T-helper 2 cell treated with Interferon-gamma antibody and Interleukin-4, amounts not matched to agents 100 ng/mL and 5 ng/mL, for 36 hours (primary cell): ENCODE measurements at regions not wholly inside any gene's neighbourhood (a gene's known extent, or its start where the extent isn't known, plus 50 kb on each side); places are given as distances from the start of the nearest gene placed in this dataset.
"Not testable (repeated sequence)": the region's sequence is repeated elsewhere in the genome, so short reads cannot be mapped to it uniquely, and the experiment has no call there.

Source experiments
- intact Hi-C: fragments of 100-400 bp; cut with micrococcal nuclease; formaldehyde crosslinking; loops from one replicate; pipeline ENCODE4 v1.15.1; 2023

GRCh38 chr17:27090450-27091042 lies 203.4 kb upstream of the WSB1 start:
- intact Hi-C loops = not testable (repeated sequence)

- intact Hi-C loops = no loop called here
Observed at GRCh38 chr17:27091043-27091497, 202.8 kb upstream of the WSB1 start.

GRCh38 chr17:27094179-27094578 lies 199.7 kb upstream of the WSB1 start:
- intact Hi-C loops = not testable (repeated sequence)

GRCh38 chr17:27095821-27096220 lies 198.1 kb upstream of the WSB1 start:
- intact Hi-C loops = not testable (repeated sequence)

- intact Hi-C loops = not testable (repeated sequence)
Observed at GRCh38 chr17:27099266-27099665, 194.6 kb upstream of the WSB1 start.

- intact Hi-C loops = not testable (repeated sequence)
Observed at GRCh38 chr17:27104605-27105221, 189.2 kb upstream of the WSB1 start.

GRCh38 chr17:27105636-27106035 lies 188.3 kb upstream of the WSB1 start:
- intact Hi-C loops = no loop called here

- intact Hi-C loops = no loop called here
Observed at GRCh38 chr17:27106347-27106981, 187.4 kb upstream of the WSB1 start.

GRCh38 chr17:27106982-27107360 lies 186.9 kb upstream of the WSB1 start:
- intact Hi-C loops = no loop called here

- intact Hi-C loops = not testable (repeated sequence)
Observed at GRCh38 chr17:27107386-27108328, 186.3 kb upstream of the WSB1 start.

- intact Hi-C loops = no loop called here
Observed at GRCh38 chr17:27109346-27109745, 184.6 kb upstream of the WSB1 start.

GRCh38 chr17:27153005-27153404 lies 140.9 kb upstream of the WSB1 start:
- intact Hi-C loops = no loop called here

GRCh38 chr17:27155866-27156265 lies 138.0 kb upstream of the WSB1 start:
- intact Hi-C loops = no loop called here

GRCh38 chr17:27157297-27157696 lies 136.6 kb upstream of the WSB1 start:
- intact Hi-C loops = no loop called here

- intact Hi-C loops = no loop called here
Observed at GRCh38 chr17:27157898-27158297, 136.0 kb upstream of the WSB1 start.

- intact Hi-C loops = no loop called here
Observed at GRCh38 chr17:27158382-27158781, 135.5 kb upstream of the WSB1 start.

GRCh38 chr17:27180322-27180721 lies 113.6 kb upstream of the WSB1 start:
- intact Hi-C loops = no loop called here

- intact Hi-C loops = not testable (repeated sequence)
Observed at GRCh38 chr17:27181379-27181925, 112.5 kb upstream of the WSB1 start.

GRCh38 chr17:27181935-27182334 lies 112.0 kb upstream of the WSB1 start:
- intact Hi-C loops = no loop called here

GRCh38 chr17:27197505-27197904 lies 96.4 kb upstream of the WSB1 start:
- intact Hi-C loops = not testable (repeated sequence)

- intact Hi-C loops = no loop called here
Observed at GRCh38 chr17:27199948-27200347, 94.0 kb upstream of the WSB1 start.
